Dendritic cell treated with granulocyte-macrophage colony-stimulating factor and Interleukin-4, amounts not matched to agents 40 ng/mL and 50 ng/mL, for 4 days (primary cell): ENCODE measurements at regions not wholly inside any gene's neighbourhood (a gene's known extent, or its start where the extent isn't known, plus 50 kb on each side); places are given as distances from the start of the nearest gene placed in this dataset.

Experiments used
- H3K27ac Mint-ChIP-seq: one replicate; pipeline ENCODE4 v1.8.0; 2022; ENCODE audit warnings: mild to moderate bottlenecking, mixed read lengths
- H3K27me3 Mint-ChIP-seq: one replicate; pipeline ENCODE4 v1.8.0; 2022; ENCODE audit warnings: mild to moderate bottlenecking, mixed read lengths
- H3K36me3 Mint-ChIP-seq: one replicate; pipeline ENCODE4 v1.8.0; 2022; ENCODE audit warnings: low read depth, mixed read lengths
- H3K4me1 Mint-ChIP-seq: one replicate; pipeline ENCODE4 v1.8.0; 2022; ENCODE audit warnings: low read depth, mixed read lengths
- H3K4me3 Mint-ChIP-seq: one replicate; pipeline ENCODE4 v1.8.0; 2022; ENCODE audit warnings: mild to moderate bottlenecking, moderate library complexity, mixed read lengths
- H3K9me3 Mint-ChIP-seq: one replicate; pipeline ENCODE4 v1.8.0; 2022; ENCODE audit warnings: mixed read lengths
- intact Hi-C: fragments of 100-400 bp; cut with micrococcal nuclease; formaldehyde crosslinking; loops from one replicate; pipeline ENCODE4 v1.15.0; 2022

DNA sequence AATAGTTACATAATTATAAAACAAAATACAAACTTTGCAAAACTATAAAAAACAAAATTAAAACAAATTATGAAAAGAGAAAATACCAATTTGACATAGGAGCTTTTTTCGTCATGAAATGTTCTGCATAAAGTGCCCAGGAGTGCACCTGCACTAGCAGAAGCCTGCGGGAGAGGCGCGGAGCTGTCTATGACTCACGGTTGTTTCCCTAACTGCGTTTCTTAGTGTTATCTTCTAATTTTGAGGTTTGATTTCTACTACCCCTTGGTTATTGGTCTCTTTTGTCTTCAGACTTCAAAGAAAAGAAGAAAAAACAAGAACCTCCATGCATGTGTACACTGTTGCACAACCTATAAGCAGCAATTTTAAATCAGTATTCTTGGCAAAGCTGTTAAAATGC lies 740.9 kb upstream of the LRRC4C start:
- Mint-ChIP-seq H3K4me1 (no peaks in the 10 kb centered on the region), H3K27me3 (no peaks in the 10 kb centered on the region), H3K4me3 (no peak overlapping the region), H3K27ac (no peak overlapping the region), H3K36me3 (no peaks in the 10 kb centered on the region), H3K9me3 (peaks cover 17% of the 10 kb centered on the region)
- intact Hi-C loops: no loop called here

DNA sequence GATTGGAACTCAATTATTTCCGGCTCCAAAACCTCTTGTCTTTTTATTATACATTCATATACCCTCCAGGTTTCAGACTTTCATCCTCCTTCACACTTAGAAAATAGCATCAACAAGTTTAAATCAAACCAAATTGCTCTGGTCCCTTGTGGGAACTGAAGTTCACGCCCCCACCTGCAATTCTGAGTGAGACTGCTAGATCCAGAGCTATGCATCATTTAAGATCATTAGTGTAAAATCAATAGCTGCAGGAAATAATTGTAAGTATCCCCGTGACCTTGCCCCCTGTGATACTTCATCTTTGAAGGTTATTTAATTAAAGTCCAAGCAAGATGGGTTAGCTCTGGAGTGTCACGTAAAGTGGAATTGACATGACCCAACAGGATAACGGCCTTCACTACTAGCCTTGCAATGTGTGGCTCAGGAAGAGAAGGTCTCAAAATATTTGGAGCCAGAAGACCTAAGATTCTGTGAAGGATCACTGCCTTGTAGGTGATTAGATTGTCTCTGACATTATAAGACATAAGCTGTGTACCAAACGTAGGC lies 742.2 kb upstream of the LRRC4C start:
- intact Hi-C loops: no loop called here
- H3K9me3 Mint-ChIP-seq: peaks cover 26% of the 10 kb centered on the region
- H3K36me3 Mint-ChIP-seq: no peaks in the 10 kb centered on the region
- no peaks in the 10 kb centered on the region for H3K27me3 Mint-ChIP-seq
- H3K4me1 Mint-ChIP-seq: no peaks in the 10 kb centered on the region
- H3K4me3 Mint-ChIP-seq: no peak overlapping the region
- H3K27ac Mint-ChIP-seq: no peak overlapping the region

DNA sequence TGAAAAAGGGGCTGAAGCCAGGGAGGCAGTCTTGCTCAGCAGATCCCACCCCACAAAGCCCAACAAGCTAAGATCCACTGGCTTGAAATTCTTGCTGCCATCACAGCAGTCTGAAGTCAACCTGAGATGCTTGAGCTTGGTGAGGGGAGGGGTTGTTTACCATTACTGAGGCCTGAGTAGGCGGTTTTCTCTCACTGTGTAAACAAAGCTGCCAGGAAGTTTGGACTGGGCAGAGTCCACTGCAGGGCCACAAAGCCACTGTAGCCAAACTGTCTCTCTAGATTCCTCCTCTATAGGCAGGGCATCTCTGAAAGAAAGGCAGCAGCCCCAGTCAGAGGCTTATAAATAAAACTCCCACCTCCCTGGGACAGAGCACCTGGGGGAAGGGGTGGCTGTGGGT lies 746.1 kb upstream of the LRRC4C start:
- Mint-ChIP-seq H3K27ac (no peak overlapping the region), H3K36me3 (no peaks in the 10 kb centered on the region), H3K9me3 (peaks cover 45% of the 10 kb centered on the region), H3K4me1 (no peaks in the 10 kb centered on the region), H3K4me3 (no peak overlapping the region), H3K27me3 (no peaks in the 10 kb centered on the region)
- intact Hi-C loops: no loop called here

DNA sequence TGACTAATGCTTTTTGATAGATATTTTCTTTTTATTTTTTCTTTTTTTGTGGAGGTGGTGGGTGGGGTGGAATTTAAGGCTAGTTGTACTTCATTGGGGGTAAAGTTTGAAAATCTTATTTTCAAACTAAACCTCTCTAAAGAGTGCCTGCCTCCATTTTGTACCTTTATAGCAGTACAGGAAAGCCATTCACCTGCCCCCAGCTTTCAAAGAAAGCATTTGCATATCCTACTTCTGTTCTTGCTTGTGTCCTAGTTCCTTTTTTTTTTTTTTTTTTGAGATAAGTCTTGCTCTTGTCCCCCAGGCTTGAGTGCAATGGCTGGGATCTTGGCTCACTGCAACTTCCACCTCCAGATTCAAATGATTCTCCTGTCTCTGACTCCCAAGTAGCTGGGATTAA lies 766.2 kb upstream of the LRRC4C start:
- Mint-ChIP-seq H3K4me1 (no peaks in the 10 kb centered on the region), H3K36me3 (no peaks in the 10 kb centered on the region), H3K27me3 (no peaks in the 10 kb centered on the region), H3K9me3 (peaks cover 13% of the 10 kb centered on the region), H3K27ac (no peak overlapping the region), H3K4me3 (no peak overlapping the region)
- intact Hi-C loops: no loop called here

DNA sequence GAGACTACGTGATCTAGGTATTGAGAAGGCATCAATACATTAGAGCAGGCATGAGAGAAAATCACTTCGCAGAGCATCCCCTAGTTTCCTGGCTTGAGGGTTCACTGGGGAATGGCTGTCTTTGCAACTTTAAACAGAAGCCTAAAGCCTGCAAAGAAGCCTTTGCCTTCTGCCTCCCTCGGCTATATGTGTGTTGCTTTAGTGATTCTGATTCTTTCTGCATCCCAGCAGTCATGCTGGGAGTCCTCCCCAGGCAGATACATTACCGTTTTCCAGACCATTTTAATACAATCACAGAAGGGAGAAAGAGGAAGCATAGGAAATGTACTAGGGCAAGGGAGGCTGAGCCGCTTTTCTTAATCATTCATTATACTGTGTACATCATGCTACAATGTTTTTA lies 773.2 kb upstream of the LRRC4C start:
- Mint-ChIP-seq H3K4me1 (no peaks in the 10 kb centered on the region), H3K27ac (no peak overlapping the region), H3K36me3 (no peaks in the 10 kb centered on the region), H3K27me3 (no peaks in the 10 kb centered on the region), H3K4me3 (no peak overlapping the region), H3K9me3 (peaks cover 9% of the 10 kb centered on the region)
- intact Hi-C loops: no loop called here

DNA sequence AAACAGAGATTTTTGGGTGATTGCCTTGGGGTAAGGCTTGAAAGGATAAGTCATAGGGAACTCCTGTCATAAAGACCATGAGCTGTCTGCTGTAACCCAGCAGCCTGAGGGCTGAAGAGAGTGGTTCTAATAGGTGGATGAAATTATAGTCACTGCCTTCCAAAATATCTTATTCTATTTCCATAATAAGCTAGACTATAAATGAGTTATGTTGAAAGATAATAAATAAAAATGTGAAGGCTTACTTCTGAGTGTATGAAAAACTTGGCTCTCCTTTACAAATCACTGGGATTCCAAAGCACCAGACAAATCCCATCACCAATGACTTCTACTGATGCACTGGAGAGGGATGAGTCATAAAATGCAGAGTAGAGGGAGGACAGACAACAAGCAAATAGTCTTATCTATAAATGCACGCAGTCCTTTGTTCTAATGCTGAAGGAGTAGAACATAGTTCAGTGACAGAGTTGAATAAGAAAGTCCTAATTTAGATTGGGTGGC lies 775.0 kb upstream of the LRRC4C start:
- peaks cover 9% of the 10 kb centered on the region for H3K9me3 Mint-ChIP-seq

DNA sequence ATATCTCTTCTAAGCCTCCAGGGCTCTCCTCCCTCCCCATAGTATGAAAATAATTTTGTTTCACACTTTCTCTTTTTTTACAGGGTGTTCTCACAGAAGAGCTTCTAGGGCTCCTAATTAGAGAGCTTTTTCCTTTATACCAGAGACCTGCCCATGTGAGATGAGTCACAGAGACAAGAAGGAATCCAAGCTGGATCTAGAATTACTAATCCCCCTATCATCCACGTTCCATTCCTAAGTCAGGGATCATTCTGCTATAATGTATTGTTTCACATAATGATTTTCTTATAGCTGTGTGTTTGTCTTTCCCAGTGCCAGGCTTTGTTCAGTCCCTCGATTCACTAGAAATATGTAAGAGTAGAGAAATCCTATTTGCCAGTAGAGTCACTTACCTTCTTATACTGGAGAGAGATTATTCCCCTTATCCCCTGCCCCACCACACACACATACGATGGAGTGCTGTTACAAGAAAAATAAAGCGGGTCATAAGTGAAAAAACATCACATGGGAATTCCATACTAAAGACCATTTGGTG lies 778.3 kb upstream of the LRRC4C start:
- Mint-ChIP-seq H3K4me3 (no peak overlapping the region), H3K9me3 (peaks cover 9% of the 10 kb centered on the region)
- intact Hi-C loops: no loop called here

More for the DNA sequence above, 775.0 kb upstream of the LRRC4C start:
- intact Hi-C loops: no loop called here
- no peaks in the 10 kb centered on the region for H3K27me3 Mint-ChIP-seq
- no peak overlapping the region for H3K27ac Mint-ChIP-seq
- H3K4me1 Mint-ChIP-seq: no peaks in the 10 kb centered on the region
- H3K36me3 Mint-ChIP-seq: no peaks in the 10 kb centered on the region
- no peak overlapping the region for H3K4me3 Mint-ChIP-seq

DNA sequence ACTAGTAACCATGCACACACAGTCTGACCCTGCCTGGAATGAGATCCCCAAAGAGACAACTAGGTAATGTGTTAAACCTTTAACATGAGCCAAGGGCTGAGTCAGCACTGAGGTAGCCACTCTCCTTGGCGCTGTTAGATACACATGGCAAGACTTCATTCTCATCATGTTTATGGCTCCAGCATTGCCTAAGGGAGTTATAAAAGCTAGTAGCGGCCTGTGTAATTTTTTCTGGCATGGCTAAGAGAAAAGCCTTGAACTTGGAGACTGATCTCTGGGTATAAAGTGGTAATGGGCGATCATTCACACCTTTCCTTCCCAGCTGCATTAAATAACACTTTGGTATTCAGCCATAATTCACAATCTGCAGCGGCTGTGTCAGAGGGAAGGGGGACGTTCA lies 779.7 kb upstream of the LRRC4C start:
- intact Hi-C loops: no loop called here
- Mint-ChIP-seq H3K4me3 (no peak overlapping the region), H3K27ac (no peak overlapping the region), H3K4me1 (no peaks in the 10 kb centered on the region), H3K9me3 (peaks cover 9% of the 10 kb centered on the region), H3K36me3 (no peaks in the 10 kb centered on the region), H3K27me3 (no peaks in the 10 kb centered on the region)

More for the DNA sequence above, 778.3 kb upstream of the LRRC4C start:
- no peak overlapping the region for H3K27ac Mint-ChIP-seq
- no peaks in the 10 kb centered on the region for H3K27me3 Mint-ChIP-seq
- H3K36me3 Mint-ChIP-seq: no peaks in the 10 kb centered on the region
- H3K4me1 Mint-ChIP-seq: no peaks in the 10 kb centered on the region

DNA sequence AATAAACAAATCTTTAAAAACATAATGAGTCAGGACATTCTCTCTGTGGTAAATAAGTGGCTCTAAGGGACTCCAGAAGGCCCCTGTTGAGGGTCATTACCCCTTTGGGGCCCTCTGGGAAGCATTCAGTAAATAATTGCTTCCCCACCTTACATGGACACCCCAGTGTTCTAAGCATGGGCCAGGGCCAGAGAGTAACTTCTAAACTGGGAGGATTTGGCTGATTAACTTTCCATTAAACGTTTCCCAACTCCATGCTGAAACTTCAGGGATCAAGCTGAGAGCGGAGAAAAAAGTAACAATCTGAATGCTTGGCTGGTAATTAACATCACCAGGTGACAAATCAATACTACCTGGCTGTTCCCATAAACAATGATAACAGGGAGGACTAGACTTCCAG lies 783.9 kb upstream of the LRRC4C start:
- no peaks in the 10 kb centered on the region for H3K27me3 Mint-ChIP-seq
- no peak overlapping the region for H3K4me3 Mint-ChIP-seq
- H3K27ac Mint-ChIP-seq: no peak overlapping the region
- no peaks in the 10 kb centered on the region for H3K36me3 Mint-ChIP-seq
- H3K4me1 Mint-ChIP-seq: no peaks in the 10 kb centered on the region
- H3K9me3 Mint-ChIP-seq: no peaks in the 10 kb centered on the region
- intact Hi-C loops: no loop called here

DNA sequence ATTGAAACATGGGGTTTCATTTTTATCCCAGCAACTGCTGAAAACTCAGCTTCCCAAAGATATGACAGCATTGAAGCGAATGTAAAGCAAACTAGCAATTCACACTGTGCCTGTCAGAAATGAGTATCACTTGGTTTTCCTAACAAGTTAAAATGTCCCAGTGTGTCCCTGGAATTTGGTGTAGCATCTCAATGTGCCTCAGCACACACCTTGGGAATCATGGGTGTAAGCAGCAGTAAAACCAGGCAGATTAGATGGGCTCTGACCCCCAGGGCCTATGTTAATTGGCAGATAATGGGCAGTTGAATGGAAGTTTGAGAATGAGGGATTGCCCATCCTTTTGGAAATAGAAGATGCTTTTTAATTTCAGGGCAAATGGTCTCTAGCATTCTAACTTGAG lies 784.9 kb upstream of the LRRC4C start:
- H3K27ac Mint-ChIP-seq: no peak overlapping the region
- H3K4me3 Mint-ChIP-seq: no peak overlapping the region
- H3K27me3 Mint-ChIP-seq: no peaks in the 10 kb centered on the region
- H3K4me1 Mint-ChIP-seq: no peaks in the 10 kb centered on the region
- peaks cover 9% of the 10 kb centered on the region for H3K9me3 Mint-ChIP-seq
- no peaks in the 10 kb centered on the region for H3K36me3 Mint-ChIP-seq
- intact Hi-C loops: no loop called here

DNA sequence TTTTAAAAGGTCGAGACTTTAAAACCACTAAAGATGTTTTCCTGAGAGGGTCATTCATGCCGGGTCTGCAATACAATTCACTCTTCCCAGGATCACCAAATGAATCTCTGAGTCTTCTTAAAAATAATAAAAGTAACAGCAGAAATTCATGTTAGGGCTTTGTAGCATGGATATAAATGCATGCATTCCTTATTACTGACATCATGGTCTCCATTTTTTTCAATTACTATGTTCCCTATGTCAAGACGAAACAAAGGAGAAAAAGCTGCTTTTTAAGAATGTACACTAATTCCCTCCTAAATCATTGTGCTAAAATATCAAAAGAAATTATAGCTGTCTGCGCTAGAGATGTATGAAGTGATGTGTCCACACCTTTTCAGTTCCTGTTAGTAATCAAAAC lies 789.9 kb upstream of the LRRC4C start:
- no peaks in the 10 kb centered on the region for H3K36me3 Mint-ChIP-seq
- H3K27ac Mint-ChIP-seq: no peak overlapping the region
- H3K9me3 Mint-ChIP-seq: peaks cover 9% of the 10 kb centered on the region
- no peaks in the 10 kb centered on the region for H3K27me3 Mint-ChIP-seq
- H3K4me1 Mint-ChIP-seq: peaks cover 5% of the 10 kb centered on the region
- no peak overlapping the region for H3K4me3 Mint-ChIP-seq
- intact Hi-C loops: no loop called here

DNA sequence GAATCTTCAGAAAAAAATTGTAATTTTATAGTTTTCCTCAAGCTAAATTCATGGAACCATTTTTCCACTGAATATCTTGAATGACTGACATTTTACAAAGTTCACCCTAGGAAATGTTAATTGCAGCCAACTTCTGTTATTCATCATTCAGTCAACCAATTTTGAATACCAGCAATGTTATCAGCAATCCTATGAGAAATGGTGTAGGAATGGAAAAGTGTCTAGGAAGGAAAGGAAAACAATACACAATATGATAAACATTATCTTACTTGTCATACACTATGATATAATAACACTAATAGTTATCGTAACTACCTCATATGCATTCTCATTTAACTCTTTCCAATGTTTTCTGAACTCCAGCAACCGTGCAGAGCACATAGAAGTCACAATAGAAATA lies 790.5 kb upstream of the LRRC4C start:
- H3K36me3 Mint-ChIP-seq: no peaks in the 10 kb centered on the region
- peaks cover 11% of the 10 kb centered on the region for H3K9me3 Mint-ChIP-seq
- no peaks in the 10 kb centered on the region for H3K27me3 Mint-ChIP-seq
- H3K27ac Mint-ChIP-seq: no peak overlapping the region
- H3K4me3 Mint-ChIP-seq: no peak overlapping the region
- peaks cover 5% of the 10 kb centered on the region for H3K4me1 Mint-ChIP-seq
- intact Hi-C loops: no loop called here

DNA sequence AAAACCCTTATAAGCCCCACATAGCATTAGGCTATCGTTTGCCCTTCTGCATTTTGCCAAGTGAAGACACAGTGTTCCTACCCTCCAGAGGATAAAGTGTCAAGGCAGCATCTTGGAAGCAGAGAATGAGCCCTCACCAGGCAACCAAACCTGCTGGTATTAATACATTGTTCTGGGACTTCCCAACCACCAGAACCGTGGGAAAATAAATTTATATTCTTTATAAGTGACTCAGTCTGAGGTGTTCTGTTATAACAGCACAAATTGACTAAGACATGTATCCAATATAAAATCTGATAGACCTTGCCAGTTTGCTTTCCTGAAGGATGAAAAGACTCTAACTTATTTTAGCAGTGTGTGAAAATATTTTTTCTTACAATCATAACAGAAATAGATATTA lies 792.5 kb upstream of the LRRC4C start:
- Mint-ChIP-seq H3K4me1 (peaks cover 10% of the 10 kb centered on the region), H3K4me3 (no peak overlapping the region), H3K9me3 (peaks cover 26% of the 10 kb centered on the region), H3K27me3 (no peaks in the 10 kb centered on the region), H3K36me3 (no peaks in the 10 kb centered on the region), H3K27ac (no peak overlapping the region)
- intact Hi-C loops: no loop called here

DNA sequence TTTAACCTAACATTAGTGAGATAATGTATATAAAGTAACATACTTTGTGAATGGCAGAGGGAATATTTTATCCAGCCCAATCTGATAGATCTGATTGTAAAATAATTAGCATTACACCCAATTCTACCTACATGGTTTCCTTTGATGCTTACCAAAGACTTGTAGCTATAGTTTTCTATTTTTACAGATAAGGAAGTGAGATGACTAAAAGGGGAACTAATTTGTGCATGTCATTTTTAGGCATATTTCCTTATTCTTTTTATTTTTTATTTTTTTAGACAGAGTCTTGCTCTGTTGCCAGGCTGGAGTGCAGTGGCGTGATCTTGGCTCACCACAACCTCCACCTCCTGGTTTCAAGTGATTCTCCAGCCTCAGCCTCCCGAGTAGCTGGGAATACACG lies 793.7 kb upstream of the LRRC4C start:
- Mint-ChIP-seq H3K9me3 (peaks cover 26% of the 10 kb centered on the region), H3K27me3 (no peaks in the 10 kb centered on the region), H3K4me1 (peaks cover 10% of the 10 kb centered on the region), H3K4me3 (no peak overlapping the region), H3K27ac (no peak overlapping the region), H3K36me3 (no peaks in the 10 kb centered on the region)
- intact Hi-C loops: no loop called here

DNA sequence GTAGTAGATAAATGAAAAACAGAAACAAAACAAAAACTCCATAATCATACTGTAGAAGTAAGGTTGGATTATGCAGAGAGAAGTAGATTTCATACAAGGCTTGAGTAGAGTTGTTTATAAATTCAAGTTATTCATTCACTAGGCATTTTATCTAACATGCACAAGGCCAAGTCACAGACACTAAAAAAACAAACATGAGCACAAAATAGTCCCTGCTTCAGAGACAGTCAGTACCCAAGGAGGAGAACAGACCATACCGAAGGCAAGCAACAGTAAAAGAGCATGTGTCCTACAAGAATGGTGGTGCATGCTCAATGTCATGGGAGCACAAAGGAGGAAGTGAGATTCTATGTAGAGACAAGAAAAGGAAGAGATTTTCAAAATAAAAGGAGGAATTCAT lies 796.5 kb upstream of the LRRC4C start:
- Mint-ChIP-seq H3K27ac (no peak overlapping the region), H3K36me3 (no peaks in the 10 kb centered on the region), H3K4me1 (peaks cover 10% of the 10 kb centered on the region), H3K9me3 (peaks cover 16% of the 10 kb centered on the region), H3K4me3 (no peak overlapping the region), H3K27me3 (no peaks in the 10 kb centered on the region)
- intact Hi-C loops: no loop called here
